ENCODE measurements at regions not wholly inside any gene's neighbourhood (a gene's known extent, or its start where the extent isn't known, plus 50 kb on each side); places are given as distances from the start of the nearest gene placed in this dataset.

- Histone ChIP-seq H3K27ac (no peak overlapping the region), H3K36me3 (no peaks in the 10 kb centered on the region), H3K4me1 (no peaks in the 10 kb centered on the region), H3K27me3 (no peaks in the 10 kb centered on the region), H3K4me3 (replicated peaks in 1 of 3) (no peak overlapping the region), H3K9me3 (no peaks in the 10 kb centered on the region)
- TF ChIP-seq CTCF (IDR thresholded peaks at IDR 0.05) = no peak
- no peak for TF ChIP-seq POLR2A (IDR thresholded peaks at IDR 0.05)
- intact Hi-C loops (cut with DNase I) = no loop called here
- WGBS, 2 donors = 92% methylated on average over 5 of the region's 5 CpGs
- DNase-seq = no peak
Measured at GRCh38 chr10:121054874-121055273, 203.7 kb downstream of the WDR11 start.

GRCh38 chr10:121057269-121057668 is 206.1 kb downstream of the WDR11 start:
- H3K27me3 ChIP-seq = no peaks in the 10 kb centered on the region
- H3K4me3 ChIP-seq (replicated peaks in 1 of 3) = no peak overlapping the region
- TF ChIP-seq CTCF (IDR thresholded peaks at IDR 0.05) = no peak
- TF ChIP-seq POLR2A (IDR thresholded peaks at IDR 0.05) = no peak
- DNase-seq = no peak
- intact Hi-C loops (cut with DNase I) = no loop called here
- 86 to 89% methylated on average over 4 of the region's 4 CpGs for WGBS, 2 donors
- no peaks in the 10 kb centered on the region for H3K9me3 ChIP-seq
- no peak overlapping the region for H3K27ac ChIP-seq
- H3K4me1 ChIP-seq = no peaks in the 10 kb centered on the region
- no peaks in the 10 kb centered on the region for H3K36me3 ChIP-seq

- no peak for DNase-seq
- no peaks in the 10 kb centered on the region for H3K36me3 ChIP-seq
- H3K9me3 ChIP-seq = no peaks in the 10 kb centered on the region
- TF ChIP-seq POLR2A (IDR thresholded peaks at IDR 0.05) (no peak), CTCF (IDR thresholded peaks at IDR 0.05) (no peak)
- no peak overlapping the region for H3K4me3 ChIP-seq (replicated peaks in 1 of 3)
- H3K27me3 ChIP-seq = no peaks in the 10 kb centered on the region
- H3K27ac ChIP-seq = no peak overlapping the region
- 93 to 97% methylated on average over 6 of the region's 6 CpGs for WGBS, 2 donors
- no peaks in the 10 kb centered on the region for H3K4me1 ChIP-seq
- intact Hi-C loops (cut with DNase I) = no loop called here
Measured at GRCh38 chr10:121058082-121058481, 206.9 kb downstream of the WDR11 start.

- no peak for TF ChIP-seq CTCF (IDR thresholded peaks at IDR 0.05)
- TF ChIP-seq POLR2A (IDR thresholded peaks at IDR 0.05) = no peak
- intact Hi-C loops (cut with DNase I) = no loop called here
- 65 to 69% methylated on average over 4 of the region's 4 CpGs for WGBS, 2 donors
Measured at GRCh38 chr10:121059351-121059750, 208.2 kb downstream of the WDR11 start.

GRCh38 chr10:121062115-121062514 is 211.0 kb downstream of the WDR11 start:
- 86 to 90% methylated on average over 3 of the region's 3 CpGs for WGBS, 2 donors
- no peak for DNase-seq
- H3K27ac ChIP-seq = no peak overlapping the region
- no peaks in the 10 kb centered on the region for H3K36me3 ChIP-seq
- H3K4me3 ChIP-seq (replicated peaks in 1 of 3) = no peak overlapping the region
- H3K9me3 ChIP-seq = no peaks in the 10 kb centered on the region
- no peaks in the 10 kb centered on the region for H3K4me1 ChIP-seq
- intact Hi-C loops (cut with DNase I) = no loop called here
- H3K27me3 ChIP-seq = no peaks in the 10 kb centered on the region
- TF ChIP-seq POLR2A (IDR thresholded peaks at IDR 0.05) (no peak), CTCF (IDR thresholded peaks at IDR 0.05) (no peak)

More at GRCh38 chr10:121059351-121059750, 208.2 kb downstream of the WDR11 start:
- H3K36me3 ChIP-seq = no peaks in the 10 kb centered on the region
- H3K9me3 ChIP-seq = no peaks in the 10 kb centered on the region
- no peak overlapping the region for H3K27ac ChIP-seq
- DNase-seq = no peak
- no peaks in the 10 kb centered on the region for H3K4me1 ChIP-seq
- no peaks in the 10 kb centered on the region for H3K27me3 ChIP-seq
- H3K4me3 ChIP-seq (replicated peaks in 1 of 3) = no peak overlapping the region

All from thyroid gland (tissue), 4 donors.